ENCODE measurements at regions not wholly inside any gene's neighbourhood (a gene's known extent, or its start where the extent isn't known, plus 50 kb on each side); places are given as distances from the start of the nearest gene placed in this dataset.

GRCh38 chr6:2582268-2582667 is 168.5 kb downstream of the MYLK4 start:
- TF ChIP-seq CTCF (IDR thresholded peaks at IDR 0.05) (no peak), POLR2A (IDR thresholded peaks at IDR 0.05) (no peak)
